T-helper 2 cell treated with Interferon-gamma antibody and Interleukin-4, amounts not matched to agents 100 ng/mL and 5 ng/mL, for 36 hours (primary cell): ENCODE measurements at regions not wholly inside any gene's neighbourhood (a gene's known extent, or its start where the extent isn't known, plus 50 kb on each side); places are given as distances from the start of the nearest gene placed in this dataset.

Source experiments
- intact Hi-C: fragments of 100-400 bp; cut with micrococcal nuclease; formaldehyde crosslinking; loops from one replicate; pipeline ENCODE4 v1.15.1; 2023

- intact Hi-C loops, result no loop called here
Observed at GRCh38 chr12:76611533-76611932, 52.0 kb upstream of the OSBPL8 start.

- intact Hi-C loops, result no loop called here
Observed at GRCh38 chr12:76614364-76614763, 54.8 kb upstream of the OSBPL8 start.

GRCh38 chr12:76618031-76618430 lies 58.5 kb upstream of the OSBPL8 start:
- intact Hi-C loops, result no loop called here

- intact Hi-C loops, result loop anchor here (1.0 to 2.0 kb wide), 3 partner anchors 170 to 390 kb away; no protein-coding TSS in a partner anchor
Observed at GRCh38 chr12:76621582-76622024, 62.0 kb upstream of the OSBPL8 start.

GRCh38 chr12:76622351-76622750 lies 62.8 kb upstream of the OSBPL8 start:
- intact Hi-C loops, result no loop called here

GRCh38 chr12:76622915-76623314 lies 63.3 kb upstream of the OSBPL8 start:
- intact Hi-C loops, result no loop called here

GRCh38 chr12:76623931-76624330 lies 64.4 kb upstream of the OSBPL8 start:
- intact Hi-C loops, result no loop called here

- intact Hi-C loops, result no loop called here
Observed at GRCh38 chr12:76627346-76628135, 68.0 kb upstream of the OSBPL8 start.

GRCh38 chr12:76628745-76629144 lies 69.2 kb upstream of the OSBPL8 start:
- intact Hi-C loops, result no loop called here

- intact Hi-C loops, result no loop called here
Observed at GRCh38 chr12:76631741-76632140, 72.2 kb upstream of the OSBPL8 start.

- intact Hi-C loops, result no loop called here
Observed at GRCh38 chr12:76633415-76633814, 73.8 kb upstream of the OSBPL8 start.

- intact Hi-C loops, result no loop called here
Observed at GRCh38 chr12:76634133-76634532, 74.6 kb upstream of the OSBPL8 start.

- intact Hi-C loops, result no loop called here
Observed at GRCh38 chr12:76636121-76636692, 76.6 kb upstream of the OSBPL8 start.

- intact Hi-C loops, result no loop called here
Observed at GRCh38 chr12:76637807-76638206, 78.2 kb upstream of the OSBPL8 start.

GRCh38 chr12:76639646-76640045 lies 80.1 kb upstream of the OSBPL8 start:
- intact Hi-C loops, result no loop called here

- intact Hi-C loops, result no loop called here
Observed at GRCh38 chr12:76641073-76641472, 81.5 kb upstream of the OSBPL8 start.

GRCh38 chr12:76641961-76642360 lies 82.4 kb upstream of the OSBPL8 start:
- intact Hi-C loops, result no loop called here

GRCh38 chr12:76643438-76643837 lies 83.9 kb upstream of the OSBPL8 start:
- intact Hi-C loops, result no loop called here

- intact Hi-C loops, result no loop called here
Observed at GRCh38 chr12:76644950-76645349, 85.4 kb upstream of the OSBPL8 start.

- intact Hi-C loops, result no loop called here
Observed at GRCh38 chr12:76645934-76646333, 86.4 kb upstream of the OSBPL8 start.

GRCh38 chr12:76646366-76646765 lies 86.8 kb upstream of the OSBPL8 start:
- intact Hi-C loops, result no loop called here

- intact Hi-C loops, result no loop called here
Observed at GRCh38 chr12:76649099-76649498, 89.5 kb upstream of the OSBPL8 start.

GRCh38 chr12:76652402-76652801 lies 92.8 kb upstream of the OSBPL8 start:
- intact Hi-C loops, result no loop called here
